Anterior cingulate cortex (tissue), 58 donors: ENCODE measurements at regions not wholly inside any gene's neighbourhood (a gene's known extent, or its start where the extent isn't known, plus 50 kb on each side); places are given as distances from the start of the nearest gene placed in this dataset.
A peak's percentile ranks its signal among the peaks of the same experiment; 100 is the strongest.

Experiments used
- DNase-seq, 58 donors: peaks; one replicate each; lab custom pipeline; 2025; lab: John Stamatoyannopoulos, UW

DNA sequence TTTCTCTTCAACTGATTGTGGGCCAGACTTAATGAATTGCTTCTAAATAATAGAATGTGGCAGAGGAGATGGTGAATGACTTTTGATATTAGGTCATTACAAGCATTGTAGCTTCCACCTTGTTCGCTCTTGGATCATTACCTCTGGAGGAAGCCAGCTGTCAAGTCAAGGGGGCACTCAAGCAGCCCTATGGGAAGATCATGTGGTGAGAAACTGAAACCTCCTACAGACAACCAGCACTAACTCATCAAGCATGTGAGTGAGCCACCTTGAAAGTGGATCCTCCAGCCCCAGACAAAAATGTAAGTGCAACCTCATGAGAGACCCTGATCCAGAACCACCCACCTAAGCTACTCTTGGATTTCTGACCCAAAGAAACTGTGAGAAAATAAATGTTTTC, 109.8 kb upstream of the TBC1D5 start:
- no peak for DNase-seq

DNA sequence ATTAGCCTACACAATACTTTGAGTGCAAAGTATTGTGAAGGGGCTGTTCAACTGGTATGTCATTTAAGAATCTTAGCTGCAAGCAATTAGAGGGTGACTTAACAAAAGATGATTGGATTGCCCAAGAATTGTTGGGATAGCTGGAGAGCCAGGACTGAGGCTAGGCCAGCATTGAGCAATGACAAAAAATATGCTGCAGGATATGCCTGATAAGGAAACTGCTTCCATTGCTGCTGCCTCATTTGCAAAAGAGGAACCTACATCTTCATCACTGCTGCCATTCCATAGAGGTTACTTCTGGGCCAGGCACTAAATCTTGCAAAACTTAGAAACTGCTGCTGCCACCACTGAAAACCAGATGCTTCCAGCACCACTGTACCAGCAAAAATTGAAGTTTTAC, 108.0 kb upstream of the TBC1D5 start:
- DNase-seq = no peak

DNA sequence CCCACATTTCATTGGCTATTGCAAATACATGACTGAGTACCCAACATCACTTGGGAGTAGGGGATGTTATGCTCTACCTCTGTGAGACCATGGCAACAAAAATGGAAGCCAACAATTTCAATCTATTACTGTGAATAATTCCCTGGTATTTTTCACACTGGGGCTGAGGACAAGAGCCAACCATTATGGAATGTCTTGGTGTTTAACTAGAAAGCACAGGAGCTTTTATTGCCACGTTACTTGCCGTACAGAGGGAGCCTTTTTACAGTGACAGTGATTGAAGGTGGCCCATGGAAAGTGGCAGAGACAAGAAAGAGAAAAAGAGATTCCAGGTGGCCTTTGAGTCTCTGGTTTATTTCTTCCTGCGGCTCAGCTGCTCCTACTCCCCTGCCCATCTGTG, 105.7 kb upstream of the TBC1D5 start:
- no peak for DNase-seq

GRCh38 chr3:17847156-17847555, 104.7 kb upstream of the TBC1D5 start:
- no peak for DNase-seq

DNA sequence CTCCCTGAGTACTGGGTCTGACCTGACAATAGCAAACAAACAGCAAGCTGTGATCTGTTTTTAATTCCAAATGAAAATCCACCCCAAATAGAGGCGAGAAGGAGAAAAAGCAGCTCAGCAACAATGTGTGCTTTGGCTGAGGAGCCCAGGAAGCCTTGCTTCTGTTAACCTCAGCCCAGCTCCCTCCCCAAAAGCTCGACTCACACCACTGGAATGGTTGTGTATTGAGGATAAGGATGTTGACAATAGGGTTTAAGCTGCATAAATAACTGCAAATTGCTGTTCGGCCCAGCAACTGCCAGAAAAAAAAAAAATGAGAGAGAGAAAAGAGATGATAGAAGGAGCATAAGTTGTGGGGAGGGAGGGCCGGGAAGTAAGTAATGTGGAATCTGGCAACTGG, 104.0 kb upstream of the TBC1D5 start:
- no peak for DNase-seq

GRCh38 chr3:17845026-17845812, 102.8 kb upstream of the TBC1D5 start:
- no peak for DNase-seq

- no peak for DNase-seq
These were observed 101.8 kb upstream of the TBC1D5 start for GRCh38 chr3:17844236-17844635.

GRCh38 chr3:17841190-17841828, 98.9 kb upstream of the TBC1D5 start:
- peak in 52 of 58 donors; percentile 3 to 69 (median 34) for DNase-seq

DNA sequence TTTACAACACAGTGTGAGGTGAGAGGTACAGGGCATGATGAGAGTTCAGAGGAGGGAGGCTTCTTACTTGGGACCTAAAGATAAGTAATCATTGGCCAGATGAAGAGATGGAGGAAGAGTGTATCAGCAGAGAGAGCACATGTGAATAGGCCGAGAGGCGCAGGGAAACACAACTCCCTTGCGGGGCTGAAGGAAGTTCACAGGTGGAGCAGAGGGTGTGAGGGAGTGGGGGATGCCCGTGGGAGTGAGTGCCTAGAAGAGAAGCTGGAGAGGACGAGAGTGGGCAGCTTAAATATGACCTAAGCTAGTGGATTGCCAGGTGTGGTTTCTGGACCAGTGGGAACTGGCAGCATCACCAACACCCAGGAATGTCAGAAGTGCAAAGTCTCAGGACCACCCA, 98.2 kb upstream of the TBC1D5 start:
- peak in 4 of 58 donors; percentile 4 to 33 (median 12) for DNase-seq

DNA sequence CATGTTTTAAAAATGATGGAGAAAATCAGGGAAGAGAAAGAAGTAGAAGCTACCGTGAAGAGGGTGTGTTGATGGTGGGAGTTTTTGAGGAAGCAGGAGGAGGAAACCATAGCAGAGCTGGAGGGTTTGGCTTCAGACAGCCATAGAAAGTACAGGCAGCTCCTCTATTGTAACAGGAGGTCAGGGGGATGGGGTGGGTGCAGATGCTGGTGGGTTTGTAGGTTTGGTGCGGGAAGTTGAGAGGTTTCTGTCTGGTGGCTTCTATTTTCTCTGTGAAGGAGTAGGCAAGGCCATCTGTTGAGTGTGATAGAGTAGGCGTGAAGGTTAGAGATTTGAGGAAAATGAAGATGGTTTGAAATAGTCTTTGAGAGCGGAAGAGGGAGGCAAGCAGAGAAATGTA, 97.7 kb upstream of the TBC1D5 start:
- DNase-seq = peak in 37 of 58 donors; percentile 4 to 74 (median 24)

DNA sequence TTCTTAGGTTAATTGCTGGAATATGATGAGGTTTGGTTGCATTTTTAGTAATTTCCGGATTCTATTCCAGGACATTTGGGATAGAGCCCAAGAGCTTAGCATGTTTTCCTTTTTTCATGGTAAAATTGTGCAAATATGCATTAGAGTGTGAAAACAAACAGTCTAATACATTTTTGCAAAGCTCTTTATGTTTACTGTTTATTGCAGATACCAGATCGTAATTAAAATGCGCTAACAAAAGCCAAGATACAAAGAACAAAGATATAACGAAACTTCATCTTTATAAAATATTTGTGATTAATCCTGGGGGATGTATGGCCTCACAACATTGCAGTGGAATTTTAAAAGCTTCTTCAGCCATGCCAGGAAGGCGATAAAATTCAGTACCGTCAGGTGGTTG, 94.5 kb upstream of the TBC1D5 start:
- no peak for DNase-seq

DNA sequence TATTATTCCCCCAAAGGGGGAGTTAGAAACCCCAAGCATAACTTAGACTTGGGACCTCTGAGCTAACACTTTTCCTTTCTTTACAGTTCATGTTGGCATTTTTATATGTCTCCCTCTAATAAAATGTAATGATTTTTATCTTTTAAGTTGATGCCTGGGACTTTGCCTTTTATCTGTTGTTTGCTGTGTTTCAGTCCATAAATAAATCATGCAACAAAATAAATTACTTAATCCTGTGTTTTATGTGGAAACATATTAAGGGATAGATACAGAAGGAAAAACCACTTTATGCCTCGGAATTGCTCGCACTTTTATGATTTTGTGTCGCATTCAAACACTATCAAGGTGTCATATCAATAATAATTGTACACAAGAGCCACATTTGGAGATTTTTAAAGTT, 93.7 kb upstream of the TBC1D5 start:
- no peak for DNase-seq

GRCh38 chr3:17833786-17834559, 91.5 kb upstream of the TBC1D5 start:
- DNase-seq = no peak

DNA sequence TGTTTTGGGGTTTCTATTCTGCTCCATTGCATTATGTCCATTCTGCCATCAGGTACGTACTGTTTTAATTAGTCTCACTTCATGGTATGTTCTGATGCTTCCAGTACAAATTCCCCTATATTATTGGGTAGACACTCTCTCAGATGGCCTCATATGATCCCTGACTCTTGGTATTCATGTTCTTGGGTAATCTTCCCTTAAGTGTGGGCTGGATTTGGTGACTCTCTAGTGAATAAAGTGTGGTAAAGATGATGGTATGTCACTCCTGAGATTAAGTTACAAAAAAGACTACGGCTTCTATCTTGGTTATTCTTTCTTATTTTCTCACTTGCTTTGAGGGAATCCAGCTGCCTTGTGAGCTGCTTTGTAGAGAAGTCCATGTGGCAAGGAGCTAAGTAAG, 89.6 kb upstream of the TBC1D5 start:
- DNase-seq = no peak

DNA sequence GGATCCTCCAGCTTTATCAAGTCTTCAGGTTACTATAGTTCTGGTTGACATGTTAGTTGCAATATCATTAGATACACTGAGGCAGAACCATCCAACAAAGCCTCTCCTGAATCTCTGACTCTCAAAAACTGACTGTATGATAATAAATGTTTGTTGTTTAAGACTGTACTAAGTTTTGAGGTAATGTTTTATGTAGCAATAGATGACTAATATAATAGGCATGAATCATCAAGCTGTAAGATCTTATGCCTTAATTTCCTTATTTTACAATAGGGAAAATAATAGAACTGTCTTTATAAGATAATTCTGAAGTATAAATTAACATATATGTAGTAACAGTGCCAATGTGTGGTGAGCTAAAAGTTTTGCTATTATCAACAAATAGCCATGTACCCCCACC, 88.9 kb upstream of the TBC1D5 start:
- DNase-seq = no peak

DNA sequence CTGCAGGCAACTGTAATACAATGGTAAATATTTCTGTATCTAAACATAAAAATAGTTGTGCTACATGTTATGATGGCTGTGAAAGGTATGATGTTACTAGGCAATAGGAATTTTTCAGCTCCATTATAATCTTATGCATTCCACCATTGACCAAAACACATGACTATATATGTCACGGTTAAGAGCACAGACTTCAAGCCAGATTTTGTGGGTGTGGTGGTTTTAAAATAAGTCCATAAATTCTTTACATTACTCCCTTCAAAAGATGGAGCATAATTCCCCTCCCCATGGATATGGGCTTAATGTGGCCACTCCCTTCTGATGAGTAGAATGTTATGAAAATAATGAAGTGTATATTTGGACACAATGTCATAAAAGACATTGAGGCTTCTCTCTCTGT, 88.4 kb upstream of the TBC1D5 start:
- DNase-seq = no peak

GRCh38 chr3:17828388-17828787, 86.0 kb upstream of the TBC1D5 start:
- DNase-seq = no peak

GRCh38 chr3:17825298-17825697, 82.9 kb upstream of the TBC1D5 start:
- DNase-seq = no peak

DNA sequence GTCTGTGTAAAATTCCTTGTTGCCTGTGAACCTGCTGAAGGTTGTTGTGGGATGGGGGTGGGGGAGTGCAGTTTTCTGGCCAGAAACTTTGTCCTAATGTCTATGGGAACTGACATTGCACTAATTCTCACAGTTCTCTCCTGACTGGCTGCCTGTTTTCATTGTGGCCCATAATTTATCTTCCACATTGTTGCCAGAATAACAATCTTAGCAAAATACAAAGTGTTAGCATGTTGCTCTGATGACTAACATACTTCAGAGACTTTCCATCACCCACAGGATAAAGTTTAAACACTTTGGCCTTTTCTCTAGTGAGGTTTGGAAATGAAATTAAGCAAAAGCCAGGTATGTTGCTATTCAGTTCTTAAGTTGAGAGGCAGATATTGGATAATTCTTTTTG, 81.4 kb upstream of the TBC1D5 start:
- no peak for DNase-seq

DNA sequence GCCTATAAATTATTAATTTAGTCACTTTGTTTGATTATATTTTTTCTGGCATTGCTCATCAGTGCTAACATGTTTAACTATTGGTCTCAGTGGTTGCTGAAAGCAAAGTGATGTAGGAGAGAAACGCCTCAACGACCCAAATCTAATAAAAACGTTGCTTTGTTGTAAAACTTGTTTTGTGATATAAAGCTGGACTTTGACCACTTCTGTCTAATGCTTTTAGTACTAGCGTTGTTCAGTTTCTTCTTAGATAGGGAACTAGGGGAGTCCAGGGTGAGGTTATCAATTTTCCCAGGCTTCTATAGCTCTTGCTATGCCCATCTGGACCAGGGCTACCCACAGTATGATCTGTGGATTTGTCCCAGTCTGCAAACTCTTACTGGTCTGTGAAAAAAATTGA, 80.6 kb upstream of the TBC1D5 start:
- DNase-seq = no peak

- DNase-seq = no peak
These were observed 78.3 kb upstream of the TBC1D5 start for GRCh38 chr3:17820704-17821103.

DNA sequence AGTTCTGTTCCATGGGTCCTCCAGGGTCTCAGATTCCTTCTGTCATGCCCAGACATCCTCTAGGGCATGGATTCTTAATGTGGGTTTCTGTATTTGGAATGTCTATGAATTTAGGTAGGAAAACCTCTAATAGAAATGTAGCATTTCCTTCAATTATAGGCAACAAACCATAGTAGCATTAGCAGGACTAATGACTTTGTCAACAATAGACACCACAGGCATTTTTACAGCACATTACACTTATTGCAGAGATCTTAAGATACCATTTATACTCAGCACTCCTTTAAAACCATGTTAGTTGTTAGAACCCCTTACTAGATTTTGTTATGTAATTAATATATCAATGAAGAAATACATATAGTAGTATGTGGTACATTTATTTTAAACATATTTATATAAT, 77.8 kb upstream of the TBC1D5 start:
- DNase-seq = no peak
